ENCODE measurements at regions not wholly inside any gene's neighbourhood (a gene's known extent, or its start where the extent isn't known, plus 50 kb on each side); places are given as distances from the start of the nearest gene placed in this dataset.

GRCh38 chr5:98064118-98064685 lies 709.3 kb upstream of the RGMB start:
- Histone ChIP-seq H3K9me3 (replicated peaks in 1 of 2; ENCODE audit: control insufficient read depth in 1 of 2, insufficient read depth in 1 of 2, low read length in 2 of 2) (no peaks in the 10 kb centered on the region), H3K9ac (ENCODE audit: insufficient read depth, low read length, poor library complexity, severe bottlenecking) (no peak overlapping the region), H4K20me1 (ENCODE audit: insufficient read depth, low read length) (no peaks in the 10 kb centered on the region), H3K36me3 (replicated peaks in 1 of 2; ENCODE audit: control insufficient read depth in 1 of 2, insufficient read depth in 2 of 2, low read length in 2 of 2) (no peaks in the 10 kb centered on the region), H3K27me3 (ENCODE audit: control insufficient read depth in 2 of 2, insufficient read depth in 2 of 2, low read length in 2 of 2) (no peaks in the 10 kb centered on the region), H3K27ac (ENCODE audit: low read depth in 1 of 2, low read length in 2 of 2) (no peak overlapping the region), H3K79me2 (ENCODE audit: insufficient read depth, low read length) (no peaks in the 10 kb centered on the region), H2AFZ (ENCODE audit: insufficient read depth, low read depth, low read length, poor library complexity, severe bottlenecking) (no peak overlapping the region), H3K4me2 (replicated peaks; ENCODE audit: extremely low read depth, low read length, poor library complexity, severe bottlenecking) (no peak overlapping the region), H3K4me1 (ENCODE audit: control insufficient read depth in 1 of 2, insufficient read depth in 2 of 2, low read length in 2 of 2) (no peaks in the 10 kb centered on the region), H3K4me3 (replicated peaks in 1 of 3; ENCODE audit: low read depth in 2 of 3, low read length in 3 of 3) (no peak overlapping the region)
- peaks cover 0 to 2% (median 0%) of the 10 kb centered on the region in 3 donors for H3K27me3 Mint-ChIP-seq (ENCODE audit: low read depth in 3 of 3)
- intact Hi-C loops (cut with micrococcal nuclease): no loop called here
- H3K36me3 Mint-ChIP-seq: no peaks in the 10 kb centered on the region
- no peaks in the 10 kb centered on the region for H3K4me1 Mint-ChIP-seq
- peaks cover 0 to 3% (median 0%) of the 10 kb centered on the region in 7 donors for H3K9me3 Mint-ChIP-seq
- H3K4me3 Mint-ChIP-seq: no peak overlapping the region
- no peak for TF ChIP-seq CTCF (IDR thresholded peaks at IDR 0.05)
- DNase-seq: no peak
- H3K27ac Mint-ChIP-seq: no peak overlapping the region
- WGBS (ENCODE audit: insufficient coverage): 100% methylated on average over 1 of the region's 6 CpGs

GRCh38 chr5:98065261-98065909 lies 708.1 kb upstream of the RGMB start:
- Histone ChIP-seq H3K9me3 (replicated peaks in 1 of 2; ENCODE audit: control insufficient read depth in 1 of 2, insufficient read depth in 1 of 2, low read length in 2 of 2) (no peaks in the 10 kb centered on the region), H3K79me2 (ENCODE audit: insufficient read depth, low read length) (no peaks in the 10 kb centered on the region), H3K36me3 (replicated peaks in 1 of 2; ENCODE audit: control insufficient read depth in 1 of 2, insufficient read depth in 2 of 2, low read length in 2 of 2) (no peaks in the 10 kb centered on the region), H3K27me3 (ENCODE audit: control insufficient read depth in 2 of 2, insufficient read depth in 2 of 2, low read length in 2 of 2) (no peaks in the 10 kb centered on the region), H4K20me1 (ENCODE audit: insufficient read depth, low read length) (no peaks in the 10 kb centered on the region), H3K9ac (ENCODE audit: insufficient read depth, low read length, poor library complexity, severe bottlenecking) (no peak overlapping the region), H3K4me3 (replicated peaks in 1 of 3; ENCODE audit: low read depth in 2 of 3, low read length in 3 of 3) (no peak overlapping the region), H2AFZ (ENCODE audit: insufficient read depth, low read depth, low read length, poor library complexity, severe bottlenecking) (no peak overlapping the region), H3K4me1 (ENCODE audit: control insufficient read depth in 1 of 2, insufficient read depth in 2 of 2, low read length in 2 of 2) (no peaks in the 10 kb centered on the region), H3K27ac (ENCODE audit: low read depth in 1 of 2, low read length in 2 of 2) (no peak overlapping the region), H3K4me2 (replicated peaks; ENCODE audit: extremely low read depth, low read length, poor library complexity, severe bottlenecking) (no peak overlapping the region)
- Mint-ChIP-seq H3K4me3 (no peak overlapping the region), H3K27ac (no peak overlapping the region), H3K9me3 (peaks cover 0 to 3% (median 0%) of the 10 kb centered on the region in 7 donors), H3K27me3 (ENCODE audit: low read depth in 3 of 3) (peaks cover 0 to 2% (median 0%) of the 10 kb centered on the region in 3 donors), H3K4me1 (no peaks in the 10 kb centered on the region), H3K36me3 (no peaks in the 10 kb centered on the region)
- no peak for TF ChIP-seq CTCF (IDR thresholded peaks at IDR 0.05)
- intact Hi-C loops (cut with micrococcal nuclease): no loop called here
- no CpG with 5 or more reads among the region's 1 CpG for WGBS (ENCODE audit: insufficient coverage)
- DNase-seq: no peak
